Nucleus accumbens (tissue), 56 donors: ENCODE measurements at regions not wholly inside any gene's neighbourhood (a gene's known extent, or its start where the extent isn't known, plus 50 kb on each side); places are given as distances from the start of the nearest gene placed in this dataset.
"Not testable (repeated sequence)": the region's sequence is repeated elsewhere in the genome, so short reads cannot be mapped to it uniquely, and the experiment has no call there.

Experiments
- DNase-seq, 56 donors: peaks; one replicate each; lab custom pipeline; 2025; lab: John Stamatoyannopoulos, UW

DNA sequence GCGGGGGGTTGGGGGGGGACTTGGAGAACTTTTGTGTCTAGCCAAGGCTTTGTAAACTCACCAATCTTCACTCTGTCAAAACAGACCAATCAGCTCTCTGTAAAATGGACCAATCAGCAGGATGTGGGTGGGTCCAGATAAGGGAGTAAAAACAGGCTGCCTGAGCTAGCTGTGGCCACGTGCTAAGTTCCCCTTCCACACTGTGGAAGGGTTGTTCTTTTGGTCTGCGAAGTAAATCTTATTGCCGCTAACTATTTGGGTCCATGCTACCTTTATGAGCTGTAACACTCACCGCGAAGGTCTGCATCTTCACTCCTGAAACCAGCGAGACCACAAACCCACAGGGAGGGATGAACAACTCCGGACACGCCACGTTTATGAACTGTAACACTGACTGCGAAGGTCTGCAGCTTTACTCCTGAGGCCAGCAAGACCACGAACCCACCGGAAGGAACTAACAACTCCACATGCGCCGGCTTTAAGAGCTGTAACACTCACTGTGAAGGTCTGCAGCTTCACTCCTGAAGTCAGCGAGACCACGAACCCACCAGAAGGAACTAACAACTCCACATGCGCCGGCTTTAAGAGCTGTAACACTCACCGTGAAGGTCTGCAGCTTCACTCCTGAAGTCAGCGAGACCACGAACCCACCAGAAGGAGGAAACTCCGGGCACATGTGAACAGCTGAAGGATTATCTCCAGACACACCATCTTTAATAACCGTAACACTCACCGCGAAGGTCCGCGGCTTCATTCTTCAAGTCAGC, 186.6 kb downstream of the ID4 start:
- not testable (repeated sequence) for DNase-seq

DNA sequence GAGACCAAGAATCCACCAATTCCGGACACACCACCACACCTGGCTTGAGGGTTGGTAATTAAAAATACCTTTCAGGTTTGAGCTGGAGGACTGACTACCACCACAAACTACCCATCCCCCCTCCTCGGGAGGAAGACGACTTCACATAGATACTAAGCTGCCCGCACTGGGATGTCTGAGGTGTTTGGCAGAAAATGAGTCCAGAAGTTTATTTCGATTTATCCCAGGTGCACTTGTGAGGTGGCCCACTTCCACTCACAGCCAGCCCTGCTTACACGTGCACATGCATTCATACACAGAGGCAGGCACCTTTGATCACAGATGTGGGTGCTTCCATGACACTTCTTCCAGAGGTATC, 187.1 kb downstream of the ID4 start:
- DNase-seq: no peak

DNA sequence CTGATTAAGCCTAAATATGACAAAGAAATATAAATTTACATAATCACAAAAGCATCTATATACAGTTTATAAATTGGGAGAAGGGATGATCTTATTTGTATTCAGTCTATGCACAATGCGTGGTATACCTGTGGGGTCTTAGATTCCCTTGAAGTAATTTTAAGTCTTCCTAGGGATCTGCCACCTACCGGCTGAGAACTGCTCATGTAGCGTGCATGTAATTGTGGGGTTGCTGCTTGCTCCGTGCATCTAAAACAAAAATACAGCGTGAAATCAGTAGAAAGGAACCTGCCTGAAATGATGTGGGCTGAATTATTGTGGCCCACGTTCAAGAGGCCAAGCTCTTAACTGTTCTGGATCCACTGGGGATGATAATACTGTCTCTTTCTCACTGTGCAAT, 187.3 kb downstream of the MBOAT1 start:
- DNase-seq: no peak

DNA sequence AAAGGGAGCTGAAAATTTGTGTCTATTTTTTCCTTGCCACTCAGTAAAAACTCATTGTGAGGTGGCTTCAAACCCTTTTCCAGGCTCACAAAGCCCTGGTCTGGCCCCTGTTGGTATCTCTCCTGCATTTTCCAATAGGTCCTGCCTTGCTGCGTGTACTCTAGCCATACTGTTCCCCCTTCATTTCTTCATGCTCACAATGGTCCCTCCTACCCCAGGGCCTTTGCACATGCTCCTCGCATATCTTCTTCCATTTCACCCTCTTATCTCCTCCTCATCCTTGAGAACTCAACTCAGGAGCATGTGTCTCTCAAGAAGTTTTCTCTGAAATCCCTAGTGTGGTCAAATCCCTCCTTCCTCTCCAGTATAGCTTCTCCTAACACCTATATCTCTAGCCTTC, 186.6 kb downstream of the MBOAT1 start:
- no peak for DNase-seq

DNA sequence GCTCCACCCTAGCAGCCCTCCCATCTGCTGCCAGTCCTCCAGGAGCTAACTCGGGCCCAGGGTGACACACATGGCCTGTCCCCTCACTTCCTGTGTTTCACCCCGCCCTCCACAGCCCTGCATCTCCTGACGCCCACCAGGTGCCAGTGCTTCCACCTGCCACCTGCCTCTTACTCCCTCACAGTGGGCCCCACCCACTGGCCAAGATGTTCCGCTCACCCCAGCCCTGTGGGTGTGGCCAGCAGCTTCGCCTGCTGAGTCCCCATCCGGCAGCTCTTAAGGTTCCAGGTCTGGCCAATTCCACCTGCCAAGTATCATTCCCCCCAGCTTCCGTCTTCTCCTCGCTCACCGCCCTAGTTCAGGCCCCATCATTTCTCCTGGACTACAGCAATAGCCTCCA, 184.1 kb downstream of the MBOAT1 start:
- DNase-seq: no peak

DNA sequence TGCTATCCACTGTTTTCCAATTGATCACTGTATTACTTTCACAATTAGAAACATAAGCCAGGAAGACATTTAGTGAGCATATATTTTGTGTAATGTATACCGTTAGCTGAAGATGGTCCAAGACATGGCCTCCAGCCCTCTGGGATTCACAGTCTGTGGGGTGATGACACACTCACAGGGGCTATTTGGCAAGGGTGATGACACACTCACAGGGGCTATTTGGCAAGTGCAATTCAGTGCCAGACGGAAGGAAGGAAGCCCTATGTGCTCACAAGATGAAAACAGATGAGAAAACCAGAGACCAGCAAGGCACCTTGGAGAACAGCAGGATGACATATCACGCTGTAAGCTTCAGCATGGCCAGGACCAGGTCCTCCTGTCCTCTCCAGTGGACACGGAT, 183.7 kb downstream of the MBOAT1 start:
- no peak for DNase-seq

DNA sequence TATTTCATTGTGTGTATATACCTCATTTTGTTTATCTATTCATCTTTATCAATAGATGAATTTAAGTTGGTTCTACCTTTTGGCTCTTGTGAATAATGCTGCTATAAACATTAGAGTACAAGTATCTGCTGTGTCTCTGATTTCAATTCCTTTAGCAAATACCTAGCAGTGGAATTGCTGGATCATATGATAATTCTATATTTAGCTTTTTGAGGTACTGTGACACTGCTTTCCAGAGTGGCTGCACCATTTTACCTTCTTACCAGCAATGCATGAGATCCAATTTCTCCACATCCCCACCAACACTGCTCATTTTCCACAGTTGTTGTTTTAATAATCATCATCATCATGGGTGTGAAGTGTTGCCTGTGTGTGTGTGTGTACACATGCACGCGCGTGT, 182.3 kb downstream of the MBOAT1 start:
- DNase-seq: no peak

DNA sequence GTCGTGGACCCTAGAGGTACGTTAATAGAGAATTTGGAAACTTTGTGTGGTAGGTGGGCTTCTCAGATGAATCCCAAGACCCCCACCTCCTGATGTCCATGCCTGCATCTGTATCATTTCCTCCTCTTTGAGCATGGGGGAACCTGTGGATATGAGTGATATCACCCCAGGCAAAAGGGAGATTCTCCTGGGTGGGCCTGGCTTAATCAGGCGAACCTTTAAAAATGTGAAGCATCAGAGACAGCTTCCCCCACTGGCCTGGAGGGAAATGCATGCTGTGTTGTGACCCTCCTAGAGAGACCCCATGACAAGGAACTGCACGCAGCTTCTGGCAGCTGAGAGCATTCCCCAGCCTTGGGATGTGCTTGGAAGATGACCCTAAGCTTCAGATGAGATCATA, 180.9 kb downstream of the MBOAT1 start:
- DNase-seq: no peak

DNA sequence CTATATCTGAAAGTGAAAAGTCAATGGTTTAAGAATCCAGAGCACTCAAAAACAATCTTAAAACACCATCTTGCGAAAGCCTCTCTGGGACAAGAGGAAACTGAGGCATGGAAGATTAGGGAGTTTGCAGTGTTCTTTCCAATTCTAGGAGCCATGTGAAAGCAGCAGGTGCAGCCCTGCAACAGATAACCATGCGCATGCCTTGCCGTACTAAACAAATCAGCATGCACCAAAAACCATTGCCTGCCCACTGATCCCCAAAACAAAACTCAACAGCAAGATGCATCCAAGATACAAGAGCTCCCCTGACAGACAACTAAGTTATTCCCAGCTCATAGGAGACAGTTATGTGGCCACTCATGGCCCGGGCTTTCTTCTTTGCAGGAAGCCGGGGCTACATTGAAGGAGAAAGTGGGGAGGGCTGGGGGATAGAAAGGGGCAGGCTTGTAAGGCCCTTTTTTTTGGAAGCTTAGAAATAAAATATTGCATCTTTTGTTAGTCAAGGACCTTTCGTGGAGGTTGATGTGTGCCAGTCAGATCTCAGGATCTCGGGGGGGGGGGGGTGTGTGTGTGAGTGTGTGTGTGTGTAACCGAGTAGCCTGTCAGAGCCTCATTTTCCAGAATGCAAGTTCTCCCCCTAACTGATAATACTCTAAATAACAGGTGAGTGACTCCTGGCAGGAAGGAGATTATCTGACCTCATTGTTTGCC, 178.4 kb downstream of the MBOAT1 start:
- DNase-seq: no peak

DNA sequence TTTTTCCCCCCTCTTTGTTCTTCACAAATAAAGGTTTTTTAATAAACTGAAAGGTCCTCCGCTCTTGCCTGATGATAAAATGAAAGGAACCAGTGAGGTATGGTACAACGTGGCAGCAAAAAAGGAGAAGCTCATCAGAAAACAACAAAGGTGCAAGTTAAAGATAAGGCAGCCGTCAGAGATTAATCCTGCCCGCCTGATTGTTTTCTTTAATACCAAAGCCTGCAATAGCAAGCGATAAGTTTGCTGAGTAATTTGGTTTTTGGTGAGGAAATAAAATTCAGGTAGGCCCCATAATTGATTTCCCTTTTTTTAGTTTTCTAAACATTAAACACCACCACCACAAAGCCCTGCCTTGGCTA, 177.9 kb downstream of the MBOAT1 start:
- DNase-seq: no peak

DNA sequence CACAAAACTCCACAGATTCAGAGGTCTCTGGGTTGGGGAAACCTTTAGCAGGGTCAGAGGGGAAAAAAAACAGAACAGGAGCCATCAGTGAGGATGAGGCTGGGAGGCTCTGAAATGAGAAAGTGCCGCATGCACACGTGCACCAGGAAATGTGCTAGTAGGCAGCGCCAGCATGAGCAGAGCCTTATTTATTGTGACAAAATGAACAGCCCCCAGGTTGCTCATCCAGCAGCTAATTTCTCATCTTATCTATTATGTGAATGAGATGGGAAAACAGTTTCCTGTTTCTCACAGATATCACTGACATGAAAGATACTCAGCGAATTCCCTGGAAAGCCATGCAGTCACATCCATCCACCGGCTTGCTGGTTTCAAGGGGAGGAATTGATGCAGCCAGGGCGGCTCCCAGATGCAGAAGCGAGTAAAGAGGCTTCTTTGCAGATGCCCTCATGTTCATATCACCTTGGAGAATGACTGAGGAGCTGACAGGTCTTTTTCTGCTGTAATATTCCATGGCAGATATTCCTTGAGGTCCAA, 176.1 kb downstream of the MBOAT1 start:
- DNase-seq: no peak

DNA sequence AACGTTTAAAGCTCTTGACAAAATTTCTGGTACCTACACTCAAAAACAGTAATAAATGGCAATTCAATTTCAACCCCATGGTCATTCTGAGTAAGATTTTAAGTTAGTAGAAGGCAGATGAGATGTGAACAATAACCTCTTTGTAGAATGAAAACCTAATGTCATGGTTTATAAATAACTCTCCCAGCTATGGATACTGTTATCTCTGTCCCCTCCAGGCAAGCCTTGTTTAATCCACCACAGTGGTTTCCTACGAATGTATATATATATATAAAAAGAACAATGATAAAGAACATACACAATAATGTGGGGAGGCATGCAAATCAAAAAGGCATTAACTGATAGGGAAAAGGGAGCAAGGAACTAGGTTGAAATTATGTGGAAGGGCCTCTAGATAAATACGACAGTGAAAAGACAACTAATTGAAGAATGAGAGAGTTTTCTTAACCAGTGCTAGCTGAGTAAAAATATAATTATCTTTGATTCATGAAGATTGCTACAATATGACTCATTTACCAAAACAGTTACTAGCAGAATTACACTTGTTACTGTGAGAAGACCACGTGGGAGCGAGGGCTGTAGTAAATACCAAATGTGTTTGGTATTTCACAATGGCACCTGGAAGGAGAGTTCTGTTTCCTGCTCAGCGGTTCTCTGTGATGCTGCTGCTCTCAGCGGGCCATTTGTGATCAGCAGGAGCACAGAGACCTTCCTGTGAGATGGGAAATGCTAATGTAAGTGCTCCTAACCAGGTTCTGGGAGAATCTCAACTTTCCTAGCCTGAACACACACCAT, 173.7 kb downstream of the MBOAT1 start:
- DNase-seq: peak in 4 of 56 donors; percentile 7 to 22 (median 14)

DNA sequence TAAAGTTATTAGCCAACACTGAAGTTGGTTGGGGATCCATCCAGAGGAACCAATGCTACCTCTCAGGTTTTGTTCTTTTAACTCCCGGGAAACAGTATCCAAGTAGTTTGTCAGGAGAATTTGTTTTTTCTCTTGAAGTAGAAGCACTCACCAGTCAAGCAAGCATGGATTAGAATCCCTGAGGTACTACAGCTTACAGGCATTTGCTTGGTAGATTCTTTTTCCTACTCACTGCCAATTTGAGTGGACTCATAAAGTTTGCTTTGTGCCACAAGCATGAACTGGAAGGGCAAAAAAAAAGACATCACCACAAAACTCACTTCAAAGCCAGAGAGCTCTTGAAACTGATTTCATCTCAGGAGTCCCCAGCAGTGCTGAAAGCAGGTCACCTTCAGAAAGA, 167.4 kb downstream of the MBOAT1 start:
- no peak for DNase-seq
